GM18868 (cell line): ENCODE measurements at regions not wholly inside any gene's neighbourhood (a gene's known extent, or its start where the extent isn't known, plus 50 kb on each side); places are given as distances from the start of the nearest gene placed in this dataset.

Source experiments
- ATAC-seq: cut with Tn5 transposase; IDR thresholded peaks from one replicate; pipeline ENCODE4 v1.9.1; 2021; ENCODE audit warnings: mild to moderate bottlenecking, moderate library complexity; ENCODE audit not compliant: unreplicated experiment

- no peak for ATAC-seq
Measured at GRCh38 chr6:9627916-9628315, 787.0 kb downstream of the TFAP2A start.

GRCh38 chr6:9623985-9624384, 790.9 kb downstream of the TFAP2A start:
- no peak for ATAC-seq

- peak; percentile 80 for ATAC-seq
Measured at GRCh38 chr6:9623228-9623832, 791.5 kb downstream of the TFAP2A start.

- ATAC-seq = no peak
Measured at GRCh38 chr6:9621276-9621675, 793.6 kb downstream of the TFAP2A start.

GRCh38 chr6:9620687-9621086, 794.2 kb downstream of the TFAP2A start:
- no peak for ATAC-seq

- peak; percentile 64 for ATAC-seq
Measured at GRCh38 chr6:9620263-9620662, 794.6 kb downstream of the TFAP2A start.

GRCh38 chr6:9614778-9615177, 800.1 kb downstream of the TFAP2A start:
- ATAC-seq = no peak

- peak; percentile 61 for ATAC-seq
Measured at GRCh38 chr6:9612489-9612888, 802.4 kb downstream of the TFAP2A start.

GRCh38 chr6:9610620-9611415, 804.1 kb downstream of the TFAP2A start:
- no peak for ATAC-seq

- no peak for ATAC-seq
Measured at GRCh38 chr6:9606435-9607134, 808.3 kb downstream of the TFAP2A start.

- ATAC-seq = no peak
Measured at GRCh38 chr6:9594746-9595145, 820.1 kb downstream of the TFAP2A start.

- ATAC-seq = no peak
Measured at GRCh38 chr6:9593554-9593953, 821.3 kb downstream of the TFAP2A start.

GRCh38 chr6:9583753-9584352, 831.0 kb downstream of the TFAP2A start:
- no peak for ATAC-seq

- no peak for ATAC-seq
Measured at GRCh38 chr6:9581155-9581554, 833.7 kb downstream of the TFAP2A start.

- no peak for ATAC-seq
Measured at GRCh38 chr6:9576521-9576920, 838.4 kb downstream of the TFAP2A start.

GRCh38 chr6:9566096-9566495, 848.8 kb downstream of the TFAP2A start:
- ATAC-seq = no peak

GRCh38 chr6:9564021-9564420, 850.9 kb downstream of the TFAP2A start:
- no peak for ATAC-seq

- no peak for ATAC-seq
Measured at GRCh38 chr6:9563568-9563967, 851.3 kb downstream of the TFAP2A start.

GRCh38 chr6:9554806-9555205, 860.1 kb downstream of the TFAP2A start:
- no peak for ATAC-seq

- no peak for ATAC-seq
Measured at GRCh38 chr6:9554323-9554722, 860.6 kb downstream of the TFAP2A start.

GRCh38 chr6:9553002-9553401, 861.9 kb downstream of the TFAP2A start:
- ATAC-seq = no peak

- ATAC-seq = no peak
Measured at GRCh38 chr6:9543649-9544048, 871.2 kb downstream of the TFAP2A start.
